B cell (primary cell): ENCODE measurements at regions not wholly inside any gene's neighbourhood (a gene's known extent, or its start where the extent isn't known, plus 50 kb on each side); places are given as distances from the start of the nearest gene placed in this dataset.

Experiments used
- ATAC-seq: fragments of 200-7000 bp; cut with Tn5 transposase; one replicate; pipeline ENCODE4 v1.10.0; 2021; ENCODE audit warnings: low read depth, mild to moderate bottlenecking, moderate number of reproducible peaks, moderate library complexity
- CTCF ChIA-PET: fragments of 350-600 bp; sonication (Branson Sonifier 250); formaldehyde crosslinking; loops from one replicate; lab custom pipeline; 2021; ENCODE audit warnings: antibody characterized with exemption, inconsistent platforms; lab: Charles Lee
- POLR2A ChIA-PET: fragments of 350-600 bp; sonication (Branson Sonifier 250); formaldehyde crosslinking; loops from one replicate; lab custom pipeline; 2021; ENCODE audit warnings: antibody characterized with exemption; lab: Charles Lee
- DNase-seq: peaks from one replicate; pipeline ENCODE4 v3.0.0; 2013
- H2AFZ ChIP-seq: 2 replicates; pipeline ENCODE4 v1.6.1; 2012; ENCODE audit warnings: mild to moderate bottlenecking, low read depth, low read length; ENCODE audit not compliant: insufficient read depth, poor library complexity, severe bottlenecking
- H3K27ac ChIP-seq, 2 donors: 1 replicate in 1 of 2; 2 replicates in 1 of 2; pipeline ENCODE4 v1.5.1; 2012 to 2013; ENCODE audit warnings: low read length in 2 of 2, mild to moderate bottlenecking in 2 of 2, moderate library complexity in 1 of 2
- H3K27me3 ChIP-seq, 4 experiments: fragments of 200-600 bp in 1 of 4; sonication (generic) in 1 of 4; replicated peaks in 1 of 4; 1 replicate in 2 of 4; 2 replicates in 2 of 4; pipeline versions ENCODE4 v1.6.1 to v1.7.0; 2013 to 2016; ENCODE audit warnings: low read length in 3 of 4, mild to moderate bottlenecking in 2 of 4, mixed read lengths in 1 of 4, moderate library complexity in 1 of 4; ENCODE audit not compliant: insufficient read depth in 4 of 4, control insufficient read depth in 3 of 4; ENCODE audit errors: control extremely low read depth in 1 of 4
- H3K36me3 ChIP-seq, 2 experiments: replicated peaks in 1 of 2; 1 replicate in 1 of 2; 2 replicates in 1 of 2; pipeline versions ENCODE4 v1.6.1 to v1.7.1; 2013; ENCODE audit warnings: low read length in 1 of 2; ENCODE audit not compliant: insufficient read depth in 2 of 2, control insufficient read depth in 1 of 2; ENCODE audit errors: control extremely low read depth in 1 of 2, extremely low read depth in 1 of 2
- H3K4me1 ChIP-seq, 2 donors: fragments of 200-600 bp in 1 of 2; sonication (generic) in 1 of 2; 1 replicate in 1 of 2; 2 replicates in 1 of 2; pipeline versions ENCODE4 v1.5.1 to v1.6.1; 2013 to 2017; ENCODE audit warnings: low read length in 2 of 2; ENCODE audit not compliant: control insufficient read depth in 2 of 2, insufficient read depth in 2 of 2
- H3K4me2 ChIP-seq: replicated peaks from 2 replicates; pipeline ENCODE3; 2012; ENCODE audit warnings: mild to moderate bottlenecking, low read depth, low read length; ENCODE audit not compliant: poor library complexity, severe bottlenecking
- H3K4me3 ChIP-seq, 5 experiments: fragments of 200-600 bp in 1 of 5; sonication (generic) in 1 of 5; 1 replicate in 3 of 5; 2 replicates in 2 of 5; pipeline versions ENCODE4 v1.5.1 to v1.7.0; 2011 to 2016; ENCODE audit warnings: low read length in 4 of 5, mild to moderate bottlenecking in 4 of 5, low read depth in 2 of 5, control low read depth in 1 of 5, moderate library complexity in 1 of 5; ENCODE audit not compliant: insufficient read depth in 1 of 5; ENCODE audit errors: control extremely low read depth in 1 of 5, extremely low read depth in 1 of 5
- H3K79me2 ChIP-seq: fragments of 200-600 bp; sonication (generic); one replicate; pipeline ENCODE4 v1.6.0; 2016; ENCODE audit warnings: low read length; ENCODE audit not compliant: control insufficient read depth, insufficient read depth
- H3K9ac ChIP-seq: fragments of 200-600 bp; sonication (generic); 2 replicates; pipeline ENCODE4 v1.6.1; 2017; ENCODE audit warnings: mild to moderate bottlenecking, low read length, moderate library complexity
- H3K9me3 ChIP-seq, 3 donors: one replicate each; pipeline versions ENCODE4 v1.6.1 to v1.7.1; 2013; ENCODE audit warnings: low read length in 2 of 3; ENCODE audit not compliant: control insufficient read depth in 2 of 3, insufficient read depth in 1 of 3; ENCODE audit errors: control extremely low read depth in 1 of 3
- H4K20me1 ChIP-seq: 2 replicates; pipeline ENCODE4 v1.6.0; 2012; ENCODE audit warnings: mild to moderate bottlenecking, low read length; ENCODE audit not compliant: insufficient read depth, control insufficient read depth, poor library complexity, severe bottlenecking
- H3K27ac Mint-ChIP-seq: one replicate; pipeline ENCODE4 v1.8.0; 2021; ENCODE audit warnings: mixed read lengths
- H3K27me3 Mint-ChIP-seq: one replicate; pipeline ENCODE4 v1.8.0; 2021; ENCODE audit warnings: mixed read lengths
- H3K4me1 Mint-ChIP-seq: one replicate; pipeline ENCODE4 v1.8.0; 2021; ENCODE audit warnings: mixed read lengths
- H3K4me3 Mint-ChIP-seq: one replicate; pipeline ENCODE4 v1.8.0; 2021; ENCODE audit warnings: mixed read lengths
- H3K9me3 Mint-ChIP-seq: one replicate; pipeline ENCODE4 v1.8.0; 2022; ENCODE audit warnings: mixed read lengths; ENCODE audit not compliant: insufficient read depth
- EZH2 ChIP-seq: IDR thresholded peaks from 2 replicates; pipeline ENCODE4 v1.6.1; 2012; ENCODE audit warnings: borderline replicate concordance, low read depth, mild to moderate bottlenecking, moderate library complexity, low read length; ENCODE audit not compliant: insufficient read depth, poor library complexity, severe bottlenecking
- WGBS: methylation state at CpG from one replicate; pipeline ENCODE4 v1.1.5; 2013; ENCODE audit warnings: missing lambda C conversion rate; ENCODE audit not compliant: insufficient coverage; 5-methylcytosine and 5-hydroxymethylcytosine counted together
- intact Hi-C: fragments of 100-400 bp; cut with micrococcal nuclease; formaldehyde crosslinking; loops from one replicate; pipeline ENCODE4 v1.10.0; 2022
- TF ChIP-seq, protein P1 (sequence below): fragments of 200-600 bp; IDR thresholded peaks from one replicate; pipeline ENCODE4 v1.8.0; 2022; ENCODE audit warnings: antibody characterized with exemption, mild to moderate bottlenecking

DNA sequence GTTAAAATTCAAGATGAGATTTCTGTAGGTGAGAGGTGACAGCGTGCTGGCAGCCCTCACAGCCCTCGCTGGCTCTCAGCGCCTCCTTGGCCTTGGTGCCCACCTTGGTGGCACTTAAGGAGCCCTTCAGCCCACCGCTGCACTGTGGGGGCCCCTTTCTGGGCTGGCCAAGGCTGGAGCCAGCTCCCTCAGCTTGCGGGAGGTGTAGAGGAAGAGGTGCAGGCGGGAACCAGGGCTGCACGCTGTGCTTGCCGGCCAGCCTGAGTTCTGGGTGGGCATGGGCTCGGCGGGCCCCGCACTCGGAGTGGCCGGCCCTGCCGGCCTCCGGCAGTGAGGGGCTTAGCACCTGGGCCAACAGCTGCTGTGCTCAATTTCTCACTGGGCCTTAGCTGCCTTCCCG, 320.0 kb upstream of the VWC2 start:
- TF ChIP-seq, protein P1, sequence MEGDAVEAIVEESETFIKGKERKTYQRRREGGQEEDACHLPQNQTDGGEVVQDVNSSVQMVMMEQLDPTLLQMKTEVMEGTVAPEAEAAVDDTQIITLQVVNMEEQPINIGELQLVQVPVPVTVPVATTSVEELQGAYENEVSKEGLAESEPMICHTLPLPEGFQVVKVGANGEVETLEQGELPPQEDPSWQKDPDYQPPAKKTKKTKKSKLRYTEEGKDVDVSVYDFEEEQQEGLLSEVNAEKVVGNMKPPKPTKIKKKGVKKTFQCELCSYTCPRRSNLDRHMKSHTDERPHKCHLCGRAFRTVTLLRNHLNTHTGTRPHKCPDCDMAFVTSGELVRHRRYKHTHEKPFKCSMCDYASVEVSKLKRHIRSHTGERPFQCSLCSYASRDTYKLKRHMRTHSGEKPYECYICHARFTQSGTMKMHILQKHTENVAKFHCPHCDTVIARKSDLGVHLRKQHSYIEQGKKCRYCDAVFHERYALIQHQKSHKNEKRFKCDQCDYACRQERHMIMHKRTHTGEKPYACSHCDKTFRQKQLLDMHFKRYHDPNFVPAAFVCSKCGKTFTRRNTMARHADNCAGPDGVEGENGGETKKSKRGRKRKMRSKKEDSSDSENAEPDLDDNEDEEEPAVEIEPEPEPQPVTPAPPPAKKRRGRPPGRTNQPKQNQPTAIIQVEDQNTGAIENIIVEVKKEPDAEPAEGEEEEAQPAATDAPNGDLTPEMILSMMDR: no peak
- TF ChIP-seq EZH2: no peak
- H3K4me1 ChIP-seq: no peaks in the 10 kb centered on the region
- no peak for DNase-seq
- no peak overlapping the region for H3K4me2 ChIP-seq
- no peak overlapping the region for H3K4me3 ChIP-seq
- no peaks in the 10 kb centered on the region for H4K20me1 ChIP-seq
- Mint-ChIP-seq H3K4me1 (no peaks in the 10 kb centered on the region), H3K4me3 (no peak overlapping the region), H3K9me3 (peaks cover 10% of the 10 kb centered on the region), H3K27me3 (no peaks in the 10 kb centered on the region), H3K27ac (no peak overlapping the region)
- H3K27me3 ChIP-seq: no peaks in the 10 kb centered on the region
- 93% methylated on average over 16 of the region's 16 CpGs for WGBS
- intact Hi-C loops: no loop called here
- ChIA-PET CTCF (no interaction called here), POLR2A (no interaction called here)
- H3K27ac ChIP-seq: no peak overlapping the region
- no peak for ATAC-seq
- no peaks in the 10 kb centered on the region for H3K79me2 ChIP-seq
- H2AFZ ChIP-seq: no peak overlapping the region
- H3K9me3 ChIP-seq: peaks cover 0 to 7% (median 0%) of the 10 kb centered on the region in 3 donors
- H3K9ac ChIP-seq: no peak overlapping the region
- no peaks in the 10 kb centered on the region for H3K36me3 ChIP-seq

DNA sequence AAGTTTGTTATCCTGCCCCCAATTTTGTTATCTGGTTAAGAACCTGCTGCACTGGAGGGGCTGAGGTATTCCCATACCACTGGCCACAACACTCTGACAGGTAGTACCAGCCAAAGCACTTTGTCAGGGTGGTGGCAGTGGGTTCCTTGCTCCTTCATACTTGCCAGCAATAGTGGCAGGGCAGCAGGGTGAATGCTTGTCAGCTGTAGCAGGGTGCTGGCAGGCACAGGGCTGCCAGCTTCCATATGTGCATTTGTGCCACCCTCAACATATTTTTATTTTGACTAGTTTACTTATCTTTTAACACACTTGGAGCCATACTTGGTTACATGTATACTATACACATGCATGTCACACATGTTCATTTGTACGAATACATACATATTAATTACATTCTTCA, 294.0 kb upstream of the VWC2 start:
- Mint-ChIP-seq H3K27me3 (no peaks in the 10 kb centered on the region), H3K9me3 (peaks cover 5% of the 10 kb centered on the region), H3K4me3 (no peak overlapping the region), H3K27ac (no peak overlapping the region), H3K4me1 (no peaks in the 10 kb centered on the region)
- WGBS: no CpG with 5 or more reads among the region's 1 CpG
- no peaks in the 10 kb centered on the region for H3K9me3 ChIP-seq
- no peak for ATAC-seq
- no peak overlapping the region for H2AFZ ChIP-seq
- ChIA-PET POLR2A (no interaction called here), CTCF (no interaction called here)
- H3K4me3 ChIP-seq: no peak overlapping the region
- intact Hi-C loops: no loop called here
- H3K79me2 ChIP-seq: no peaks in the 10 kb centered on the region
- H3K27me3 ChIP-seq: no peaks in the 10 kb centered on the region
- DNase-seq: no peak
- H3K4me1 ChIP-seq: no peaks in the 10 kb centered on the region
- no peak for TF ChIP-seq EZH2
- TF ChIP-seq, protein P1: no peak
- no peak overlapping the region for H3K27ac ChIP-seq
- no peaks in the 10 kb centered on the region for H4K20me1 ChIP-seq
- no peak overlapping the region for H3K4me2 ChIP-seq
- no peak overlapping the region for H3K9ac ChIP-seq
- no peaks in the 10 kb centered on the region for H3K36me3 ChIP-seq
